Gastroesophageal sphincter (tissue), 4 donors: ENCODE measurements at regions not wholly inside any gene's neighbourhood (a gene's known extent, or its start where the extent isn't known, plus 50 kb on each side); places are given as distances from the start of the nearest gene placed in this dataset.

Experiments
- ATAC-seq: fragments of 150-250 bp; one replicate; pipeline ENCODE4 v1.9.1; 2016; ENCODE audit warnings: mild to moderate bottlenecking, moderate library complexity
- H3K27ac ChIP-seq, 4 donors: fragments of 200-600 bp; sonication (generic) in 3 of 4; 1 replicate in 3 of 4; 2 replicates in 1 of 4; pipeline ENCODE4 v1.5.1; 2016 to 2019
- H3K27me3 ChIP-seq: fragments of 200-600 bp; sonication (generic); one replicate; pipeline ENCODE4 v1.5.1; 2019
- H3K36me3 ChIP-seq, 2 donors: fragments of 200-600 bp; sonication (generic); one replicate each; pipeline ENCODE4 v1.5.1; 2019; ENCODE audit warnings: control low read depth in 1 of 2
- H3K4me1 ChIP-seq, 3 donors: fragments of 200-600 bp; sonication (generic); 1 replicate in 2 of 3; 2 replicates in 1 of 3; pipeline ENCODE4 v1.5.1; 2016 to 2019; ENCODE audit warnings: control low read depth in 2 of 3
- H3K4me3 ChIP-seq, 2 donors: fragments of 200-600 bp; sonication (generic); one replicate each; pipeline ENCODE4 v1.5.1; 2019; ENCODE audit warnings: mild to moderate bottlenecking in 1 of 2, moderate library complexity in 1 of 2
- H3K9me3 ChIP-seq, 3 donors: fragments of 200-600 bp; sonication (generic); one replicate each; pipeline ENCODE4 v1.5.1; 2017 to 2019; ENCODE audit warnings: control low read depth in 2 of 3
- CTCF ChIP-seq, 4 experiments: fragments of 200-600 bp in 2 of 4; fragments of 450-650 bp in 2 of 4; sonication (generic) in 1 of 4; IDR thresholded peaks; one replicate each; pipeline ENCODE4 v1.5.1; 2017 to 2019; ENCODE audit warnings: antibody characterized with exemption in 4 of 4, mild to moderate bottlenecking in 2 of 4, moderate library complexity in 2 of 4
- EP300 ChIP-seq: sonication (generic); formaldehyde crosslinking; IDR thresholded peaks from one replicate; pipeline ENCODE4 v1.6.1; 2017; ENCODE audit warnings: antibody characterized with exemption, mild to moderate bottlenecking
- POLR2A ChIP-seq, 2 donors: fragments of 450-650 bp; IDR thresholded peaks; one replicate each; pipeline ENCODE4 v1.6.1; 2017; ENCODE audit warnings: antibody characterized with exemption in 2 of 2, mild to moderate bottlenecking in 2 of 2, moderate library complexity in 1 of 2
- POLR2AphosphoS5 ChIP-seq: sonication (generic); formaldehyde crosslinking; IDR thresholded peaks from one replicate; pipeline ENCODE4 v1.6.1; 2017; ENCODE audit warnings: antibody characterized with exemption
- WGBS, 2 donors: methylation state at CpG; one replicate each; pipeline ENCODE4 v1.1.5; 2018; ENCODE audit warnings: low coverage in 1 of 2; 5-methylcytosine and 5-hydroxymethylcytosine counted together

DNA sequence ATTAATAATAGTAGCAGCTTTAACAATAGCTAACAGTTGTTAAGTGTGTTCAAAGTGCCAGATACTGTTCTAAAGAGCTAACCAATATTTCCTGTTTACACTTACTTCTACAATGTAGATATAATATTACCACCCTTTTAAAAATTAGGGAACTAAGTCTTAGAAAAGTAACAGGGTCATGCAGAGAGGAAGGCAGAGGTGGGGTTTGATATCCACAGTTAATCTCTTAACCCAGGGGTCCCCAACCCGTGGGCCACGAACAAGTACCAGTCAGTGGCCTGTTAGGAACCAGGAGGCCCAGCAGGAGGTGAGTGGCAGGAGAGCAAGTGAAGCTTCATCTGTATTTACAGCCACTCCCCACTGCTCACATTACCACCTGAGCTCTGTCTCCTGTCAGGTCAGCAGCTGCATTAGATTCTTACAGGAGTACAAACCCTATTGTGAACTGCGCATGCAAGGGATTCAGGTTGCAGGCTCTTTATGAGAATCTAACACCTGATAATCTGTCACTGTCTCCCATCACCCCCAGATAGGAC, 89.1 kb downstream of the ACTL7B start:
- H3K4me3 ChIP-seq = no peak overlapping the region
- no peaks in the 10 kb centered on the region for H3K36me3 ChIP-seq
- H3K27me3 ChIP-seq = no peaks in the 10 kb centered on the region
- H3K4me1 ChIP-seq = peaks cover 0 to 2% (median 0%) of the 10 kb centered on the region in 3 donors
- H3K27ac ChIP-seq = no peak overlapping the region
- no peak for ATAC-seq
- 67 to 75% methylated on average over 3 of the region's 3 CpGs for WGBS, 2 donors
- TF ChIP-seq POLR2AphosphoS5 = no peak
- TF ChIP-seq CTCF (IDR thresholded peaks at IDR 0.05) = no peak
- no peak for TF ChIP-seq POLR2A (IDR thresholded peaks at IDR 0.05)
- TF ChIP-seq EP300 = no peak
- peaks cover 0 to 6% (median 0%) of the 10 kb centered on the region in 3 donors for H3K9me3 ChIP-seq

- TF ChIP-seq POLR2AphosphoS5 = no peak
- no peak for TF ChIP-seq CTCF (IDR thresholded peaks at IDR 0.05)
- no peak for TF ChIP-seq POLR2A (IDR thresholded peaks at IDR 0.05)
- TF ChIP-seq EP300 = no peak
- Histone ChIP-seq H3K36me3 (no peaks in the 10 kb centered on the region), H3K9me3 (peaks cover 0 to 5% (median 0%) of the 10 kb centered on the region in 3 donors), H3K4me3 (no peak overlapping the region), H3K27ac (no peak overlapping the region), H3K4me1 (peaks cover 0 to 6% (median 0%) of the 10 kb centered on the region in 3 donors), H3K27me3 (no peaks in the 10 kb centered on the region)
- WGBS, 2 donors = 89 to 91% methylated on average over 5 of the region's 5 CpGs
- ATAC-seq = no peak
Measured at GRCh38 chr9:108765265-108765664, 90.5 kb downstream of the ACTL7B start.

GRCh38 chr9:108762348-108763055, 93.3 kb downstream of the ACTL7B start:
- Histone ChIP-seq H3K4me1 (peaks cover 0 to 6% (median 0%) of the 10 kb centered on the region in 3 donors), H3K27ac (no peak overlapping the region), H3K36me3 (no peaks in the 10 kb centered on the region), H3K4me3 (no peak overlapping the region), H3K9me3 (no peaks in the 10 kb centered on the region), H3K27me3 (no peaks in the 10 kb centered on the region)
- 78 to 83% methylated on average over 4 to 11 of the region's 13 CpGs for WGBS, 2 donors
- ATAC-seq = no peak
- TF ChIP-seq EP300 (no peak), POLR2AphosphoS5 (no peak), POLR2A (IDR thresholded peaks at IDR 0.05) (no peak), CTCF (IDR thresholded peaks at IDR 0.05) (no peak)

GRCh38 chr9:108761655-108762347, 94.0 kb downstream of the ACTL7B start:
- peaks cover 0 to 6% (median 0%) of the 10 kb centered on the region in 3 donors for H3K4me1 ChIP-seq
- H3K27ac ChIP-seq = no peak overlapping the region
- no peaks in the 10 kb centered on the region for H3K27me3 ChIP-seq
- whole genome bisulfite sequencing, 2 donors = 28 to 34% methylated on average over 5 to 9 of the region's 9 CpGs
- TF ChIP-seq EP300 (no peak), POLR2A (IDR thresholded peaks at IDR 0.05) (no peak), CTCF (IDR thresholded peaks at IDR 0.05) (peak; percentile 68 to 81 (median 75)), POLR2AphosphoS5 (no peak)
- H3K36me3 ChIP-seq = no peaks in the 10 kb centered on the region
- no peak overlapping the region for H3K4me3 ChIP-seq
- peak; percentile 69 for ATAC-seq
- H3K9me3 ChIP-seq = no peaks in the 10 kb centered on the region
